HCT116 (cell line): ENCODE measurements at regions not wholly inside any gene's neighbourhood (a gene's known extent, or its start where the extent isn't known, plus 50 kb on each side); places are given as distances from the start of the nearest gene placed in this dataset.

Experiments
- CTCF ChIP-seq, 3 experiments: fragments of 200-600 bp in 1 of 3; sonication (generic) in 1 of 3; IDR thresholded peaks in 2 of 3; conservative IDR thresholded peaks in 1 of 3; 2 replicates each; pipeline ENCODE4 v1.5.1; 2012 to 2017; ENCODE audit warnings: low read depth in 2 of 3, low read length in 2 of 3, antibody characterized with exemption in 1 of 3, borderline replicate concordance in 1 of 3, control low read depth in 1 of 3, mild to moderate bottlenecking in 1 of 3, mixed read lengths in 1 of 3, mixed run types in 1 of 3, moderate library complexity in 1 of 3; ENCODE audit not compliant: insufficient read depth in 1 of 3
- POLR2AphosphoS5 ChIP-seq: IDR thresholded peaks from 2 replicates; pipeline ENCODE4 v1.6.1; 2011; ENCODE audit warnings: mild to moderate bottlenecking, low read depth, low read length, moderate library complexity

DNA sequence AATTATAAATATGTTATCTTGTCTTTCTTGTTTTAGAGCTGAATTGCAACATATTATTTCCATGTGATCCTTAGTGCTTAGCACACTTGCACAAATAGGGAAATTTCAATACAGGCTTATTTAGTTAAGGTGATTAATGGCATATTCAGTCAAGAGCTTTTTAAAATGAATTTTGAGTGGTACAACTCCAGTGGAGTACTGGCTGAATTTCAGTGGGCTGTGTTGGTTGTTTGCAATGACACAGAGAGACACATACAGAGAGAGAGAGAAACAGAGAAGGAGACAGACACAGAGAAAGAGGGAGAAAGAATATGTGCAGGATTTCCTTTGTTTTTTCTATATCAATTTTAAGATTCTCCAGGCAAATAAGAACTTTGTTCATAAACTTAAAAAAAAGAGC lies 766.9 kb downstream of the DNAJB9 start:
- TF ChIP-seq CTCF (IDR thresholded peaks at IDR 0.05 in 2 of 3, conservative IDR thresholded peaks at IDR 0.05 in 1 of 3; ENCODE audit: borderline replicate concordance in 1 of 3, insufficient read depth in 1 of 3, low read depth in 2 of 3, low read length in 2 of 3) = no peak
- TF ChIP-seq POLR2AphosphoS5 = no peak
